Endothelial cell of umbilical vein (primary cell): ENCODE measurements at regions not wholly inside any gene's neighbourhood (a gene's known extent, or its start where the extent isn't known, plus 50 kb on each side); places are given as distances from the start of the nearest gene placed in this dataset.

ENCODE experiments used
- BruUV-seq: library from RNA; stranded (reverse); fragments of 400-500 nt; replicated peaks from 2 replicates; lab custom pipeline; 2021; lab: Mats Ljungman, UMichigan
- CTCF ChIA-PET: fragments of 300-600, 350-600 bp; sonication (Branson Sonifier 250); formaldehyde crosslinking; loops from one replicate; lab custom pipeline; 2021; ENCODE audit warnings: antibody characterized with exemption, inconsistent platforms; lab: Charles Lee
- POLR2A ChIA-PET: fragments of 300-600, 350-600 bp; sonication (Branson Sonifier 250); formaldehyde crosslinking; loops from one replicate; lab custom pipeline; 2021; ENCODE audit warnings: antibody characterized with exemption, inconsistent platforms; lab: Charles Lee
- DNase-seq: peaks from one replicate; pipeline ENCODE4 v3.0.0-alpha.2; 2011; ENCODE audit warnings: low read depth, low spot score
- FAIRE-seq: peaks from 2 replicates; lab custom pipeline; 2011; peaks lifted over from hg19 to GRCh38; lab: Jason Lieb, UNC
- H2AFZ ChIP-seq: 2 replicates; pipeline ENCODE4 v1.6.0; 2012; ENCODE audit warnings: low read depth, low read length, control low read depth, inconsistent platforms
- H3K27ac ChIP-seq: 2 replicates; pipeline ENCODE4 v1.5.1; 2011; ENCODE audit warnings: low read depth, mild to moderate bottlenecking, control low read depth, low read length, moderate library complexity; ENCODE audit not compliant: insufficient read depth
- H3K27me3 ChIP-seq, 2 experiments: 2 replicates each; pipeline versions ENCODE4 v1.6.0 to v1.6.1; 2011; ENCODE audit warnings: low read length in 2 of 2, mixed read lengths in 1 of 2; ENCODE audit not compliant: control insufficient read depth in 2 of 2, insufficient read depth in 2 of 2
- H3K36me3 ChIP-seq, 2 experiments: 2 replicates in 1 of 2; 3 replicates in 1 of 2; pipeline ENCODE4 v1.5.1; 2011; ENCODE audit warnings: low read length in 2 of 2, mild to moderate bottlenecking in 1 of 2, moderate library complexity in 1 of 2; ENCODE audit not compliant: control insufficient read depth in 2 of 2, insufficient read depth in 2 of 2; ENCODE audit errors: extremely low read depth in 1 of 2
- H3K4me1 ChIP-seq: 3 replicates; pipeline ENCODE4 v1.5.1; 2011; ENCODE audit warnings: mild to moderate bottlenecking, low read length; ENCODE audit not compliant: control insufficient read depth, insufficient read depth; ENCODE audit errors: extremely low read depth
- H3K4me2 ChIP-seq: 2 replicates; pipeline ENCODE4 v1.6.1; 2011; ENCODE audit warnings: low read length, control low read depth, mixed read lengths; ENCODE audit not compliant: insufficient read depth
- H3K4me3 ChIP-seq, 3 experiments: fragments of 200-600 bp in 1 of 3; sonication (generic), shearing (Covaris generic) in 1 of 3; replicated peaks in 1 of 3; 2 replicates each; pipeline ENCODE4 v1.5.1; 2011 to 2016; ENCODE audit warnings: control low read depth in 3 of 3, low read length in 3 of 3, mild to moderate bottlenecking in 2 of 3, inconsistent platforms in 1 of 3, low read depth in 1 of 3, moderate library complexity in 1 of 3; ENCODE audit not compliant: insufficient read depth in 1 of 3
- H3K79me2 ChIP-seq: 2 replicates; pipeline ENCODE4 v1.6.0; 2012; ENCODE audit warnings: low read length, inconsistent platforms; ENCODE audit not compliant: control insufficient read depth, insufficient read depth
- H3K9ac ChIP-seq: replicated peaks from 2 replicates; pipeline ENCODE3; 2011; ENCODE audit warnings: low read length, control low read depth; ENCODE audit not compliant: insufficient read depth; ENCODE audit errors: extremely low read depth
- H3K9me1 ChIP-seq: replicated peaks from 3 replicates; pipeline ENCODE4 v1.6.0; 2011; ENCODE audit warnings: mild to moderate bottlenecking, low read length; ENCODE audit not compliant: control insufficient read depth, insufficient read depth; ENCODE audit errors: extremely low read depth
- H3K9me3 ChIP-seq: replicated peaks from 2 replicates; pipeline ENCODE4 v1.5.1; 2012; ENCODE audit warnings: low read length, inconsistent platforms; ENCODE audit not compliant: control insufficient read depth, insufficient read depth
- H4K20me1 ChIP-seq: replicated peaks from 2 replicates; pipeline ENCODE3; 2011; ENCODE audit warnings: mild to moderate bottlenecking, low read length; ENCODE audit not compliant: control insufficient read depth, insufficient read depth; ENCODE audit errors: extremely low read depth
- CTCF ChIP-seq, 2 donors: IDR thresholded peaks; 1 replicate in 1 of 2; 2 replicates in 1 of 2; pipeline ENCODE4 v1.5.1; 2011; ENCODE audit warnings: low read length in 2 of 2, mild to moderate bottlenecking in 2 of 2, moderate library complexity in 2 of 2, control low read depth in 1 of 2, inconsistent platforms in 1 of 2, low read depth in 1 of 2; ENCODE audit not compliant: insufficient read depth in 1 of 2; ENCODE audit errors: extremely low read depth in 1 of 2
- EZH2 ChIP-seq: IDR thresholded peaks from 2 replicates; pipeline ENCODE4 v1.6.1; 2012; ENCODE audit warnings: borderline replicate concordance, low read depth, mild to moderate bottlenecking, moderate library complexity, low read length, inconsistent platforms; ENCODE audit not compliant: severe bottlenecking
- FOS ChIP-seq: IDR thresholded peaks from 2 replicates; pipeline ENCODE4 v1.6.1; 2011; ENCODE audit warnings: mild to moderate bottlenecking, low read length, moderate library complexity, borderline replicate concordance; ENCODE audit not compliant: insufficient read depth
- GATA2 ChIP-seq: IDR thresholded peaks from 2 replicates; pipeline ENCODE4 v1.7.0; 2011; ENCODE audit warnings: low read depth, mild to moderate bottlenecking, moderate library complexity, mixed read lengths, low read length; ENCODE audit not compliant: insufficient read length, insufficient read depth
- JUN ChIP-seq: IDR thresholded peaks from 2 replicates; pipeline ENCODE4 v1.6.1; 2011; ENCODE audit warnings: borderline replicate concordance, low read depth; ENCODE audit not compliant: insufficient read length, insufficient read depth
- MAX ChIP-seq: IDR thresholded peaks from 2 replicates; pipeline ENCODE4 v1.6.1; 2011; ENCODE audit not compliant: insufficient read depth, insufficient read length
- MYC ChIP-seq: IDR thresholded peaks from one replicate; pipeline ENCODE4 v1.6.1; 2011; ENCODE audit warnings: mild to moderate bottlenecking, low read depth, low read length
- POLR2A ChIP-seq: IDR thresholded peaks from 2 replicates; pipeline ENCODE4 v1.6.1; 2012; ENCODE audit warnings: low read depth, mild to moderate bottlenecking, control low read depth, low read length
- POLR2AphosphoS5 ChIP-seq: IDR thresholded peaks from 2 replicates; pipeline ENCODE4 v1.6.1; 2012; ENCODE audit warnings: low read depth, mild to moderate bottlenecking, control low read depth, low read length, moderate library complexity; ENCODE audit not compliant: insufficient read depth
- dilution Hi-C: fragments of 300-500 bp; cut with MboI; formaldehyde crosslinking; loops from one replicate; pipeline ENCODE4 v1.15.0; 2019; ENCODE audit warnings: low sequenced_read_pairs; ENCODE audit not compliant: extremely low pct_ligation_motif_present
- intact Hi-C: fragments of 100-400 bp; cut with micrococcal nuclease; formaldehyde crosslinking; loops from one replicate; pipeline ENCODE4 v1.10.0; 2022

GRCh38 chr2:15818318-15818753 lies 122.0 kb upstream of the MYCN start:
- dilution Hi-C loops = no loop called here
- TF ChIP-seq POLR2AphosphoS5 (no peak), EZH2 (no peak), GATA2 (no peak), POLR2A (no peak), CTCF (IDR thresholded peaks at IDR 0.05; ENCODE audit: extremely low read depth in 1 of 2, insufficient read depth in 1 of 2, low read depth in 1 of 2, low read length in 2 of 2) (no peak), JUN (no peak), MAX (no peak), MYC (no peak), FOS (no peak)
- DNase-seq = no peak

More at GRCh38 chr2:15818318-15818753, 122.0 kb upstream of the MYCN start:
- H3K9me3 ChIP-seq = no peaks in the 10 kb centered on the region
- H2AFZ ChIP-seq = no peak overlapping the region
- no peaks in the 10 kb centered on the region for H3K79me2 ChIP-seq
- POLR2A ChIA-PET = no interaction called here
- no peaks in the 10 kb centered on the region for H3K4me1 ChIP-seq
- H3K36me3 ChIP-seq = no peaks in the 10 kb centered on the region
- H3K27me3 ChIP-seq = peaks cover 5 to 15% of the 10 kb centered on the region in 2 experiments
- no peak for FAIRE-seq
- H3K9me1 ChIP-seq = no peaks in the 10 kb centered on the region
- H3K4me2 ChIP-seq = no peak overlapping the region
- intact Hi-C loops = no loop called here
- H4K20me1 ChIP-seq = no peaks in the 10 kb centered on the region
- no peak overlapping the region for H3K27ac ChIP-seq
- BruUV-seq = no TSS peak
- CTCF ChIA-PET = no interaction called here
- no peak overlapping the region for H3K9ac ChIP-seq
- H3K4me3 ChIP-seq = no peak overlapping the region
